ENCODE measurements at regions not wholly inside any gene's neighbourhood (a gene's known extent, or its start where the extent isn't known, plus 50 kb on each side); places are given as distances from the start of the nearest gene placed in this dataset.

DNA sequence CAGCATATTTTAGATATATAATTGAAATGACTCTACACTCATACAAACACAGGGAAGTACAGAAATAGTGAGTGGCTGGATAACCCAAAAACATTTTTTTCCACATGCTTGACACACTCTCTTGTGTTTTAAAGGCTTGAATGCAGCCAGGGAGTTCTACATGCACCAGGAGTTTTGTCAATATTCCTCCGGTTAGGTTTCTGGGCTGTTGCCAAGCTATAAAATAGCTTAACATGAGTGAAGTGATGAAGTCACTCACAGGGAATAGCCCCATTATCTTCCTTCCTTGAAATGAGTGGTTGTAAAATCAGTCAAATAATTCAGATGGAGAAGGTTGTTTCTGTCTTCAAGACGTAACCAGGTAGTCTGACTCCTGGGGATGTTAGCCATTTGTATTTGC is 582.7 kb downstream of the SLC6A15 start:
- H3K27me3 Mint-ChIP-seq: no peaks in the 10 kb centered on the region
- ChIA-PET CTCF (no interaction called here), POLR2A (no interaction called here)
- no peaks in the 10 kb centered on the region for H3K36me3 Mint-ChIP-seq (ENCODE audit: low read depth)
- no peaks in the 10 kb centered on the region for H3K4me1 Mint-ChIP-seq
- no peak for DNase-seq
- H3K27ac Mint-ChIP-seq: no peak overlapping the region
- H3K9me3 Mint-ChIP-seq: peaks cover 3% of the 10 kb centered on the region
- no peak overlapping the region for H3K4me3 Mint-ChIP-seq

DNA sequence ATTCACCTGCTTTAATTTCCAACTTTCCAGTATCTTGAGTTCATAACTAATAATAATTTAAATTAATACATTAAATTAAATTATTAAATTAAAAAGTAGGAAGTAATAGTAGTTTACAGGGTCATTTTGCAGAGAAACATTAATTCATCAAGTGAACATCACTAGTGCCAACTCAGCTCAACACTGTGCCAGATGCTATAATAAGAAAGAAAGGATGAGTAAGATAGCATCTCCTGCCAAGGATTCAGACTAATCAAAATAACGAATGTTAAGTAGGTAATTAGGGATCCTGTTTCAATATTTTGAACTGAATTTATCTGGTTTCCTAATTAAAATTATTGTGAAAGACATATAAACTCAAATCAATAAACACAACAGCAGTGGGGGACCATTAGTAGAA is 596.7 kb downstream of the SLC6A15 start:
- Mint-ChIP-seq H3K4me1 (no peaks in the 10 kb centered on the region), H3K27me3 (no peaks in the 10 kb centered on the region), H3K27ac (no peak overlapping the region), H3K9me3 (peaks cover 6% of the 10 kb centered on the region), H3K4me3 (no peak overlapping the region), H3K36me3 (ENCODE audit: low read depth) (no peaks in the 10 kb centered on the region)
- ChIA-PET POLR2A (no interaction called here), CTCF (interaction anchor here (0.7 kb wide), 1 partner anchor 1614 kb away, joined by 5 read pairs; no protein-coding TSS in a partner anchor)
- DNase-seq: no peak

DNA sequence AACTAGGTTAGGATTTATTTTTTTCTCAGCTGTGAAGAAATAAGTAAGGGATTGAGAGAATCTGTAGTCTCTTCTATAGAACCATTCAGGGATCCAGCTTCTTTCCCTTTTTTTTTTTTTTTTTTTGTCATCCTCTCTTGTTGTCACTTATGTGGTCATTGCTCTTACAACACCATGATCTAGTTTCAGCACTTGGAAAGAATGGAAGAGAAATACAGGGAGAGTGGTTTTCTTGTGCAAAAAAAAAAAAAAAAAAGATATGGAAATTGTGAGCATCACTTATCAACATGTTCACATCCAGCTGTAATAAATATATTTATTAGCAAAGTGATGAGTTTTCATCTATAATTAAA is 599.3 kb downstream of the SLC6A15 start:
- peaks cover 6% of the 10 kb centered on the region for H3K9me3 Mint-ChIP-seq
- H3K36me3 Mint-ChIP-seq (ENCODE audit: low read depth): no peaks in the 10 kb centered on the region
- H3K4me1 Mint-ChIP-seq: no peaks in the 10 kb centered on the region
- H3K27me3 Mint-ChIP-seq: no peaks in the 10 kb centered on the region
- ChIA-PET POLR2A (no interaction called here), CTCF (no interaction called here)
- H3K4me3 Mint-ChIP-seq: no peak overlapping the region
- H3K27ac Mint-ChIP-seq: no peak overlapping the region
- no peak for DNase-seq

DNA sequence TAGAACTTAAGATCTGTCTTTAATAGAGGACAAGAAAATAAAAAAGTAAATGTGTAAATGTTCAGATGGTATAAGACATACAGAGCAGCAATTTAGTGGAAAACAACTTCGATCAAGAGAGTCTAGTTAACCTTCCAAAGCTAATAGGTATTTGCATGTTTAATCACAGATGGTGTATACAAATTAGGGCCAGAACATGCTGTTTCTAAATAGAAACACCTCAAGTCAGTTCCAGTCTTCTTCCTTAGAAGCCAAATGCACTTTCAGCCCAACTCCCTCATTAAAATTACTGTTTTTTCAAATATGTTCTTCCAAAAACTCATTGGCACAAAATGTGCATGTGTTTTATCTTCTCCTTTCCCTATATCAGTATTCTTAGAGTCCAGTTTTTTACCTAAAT is 604.4 kb downstream of the SLC6A15 start:
- H3K27ac Mint-ChIP-seq: no peak overlapping the region
- no peaks in the 10 kb centered on the region for H3K4me1 Mint-ChIP-seq
- ChIA-PET POLR2A (no interaction called here), CTCF (no interaction called here)
- H3K36me3 Mint-ChIP-seq (ENCODE audit: low read depth): no peaks in the 10 kb centered on the region
- DNase-seq: no peak
- no peak overlapping the region for H3K4me3 Mint-ChIP-seq
- H3K27me3 Mint-ChIP-seq: no peaks in the 10 kb centered on the region
- H3K9me3 Mint-ChIP-seq: peaks cover 4% of the 10 kb centered on the region

DNA sequence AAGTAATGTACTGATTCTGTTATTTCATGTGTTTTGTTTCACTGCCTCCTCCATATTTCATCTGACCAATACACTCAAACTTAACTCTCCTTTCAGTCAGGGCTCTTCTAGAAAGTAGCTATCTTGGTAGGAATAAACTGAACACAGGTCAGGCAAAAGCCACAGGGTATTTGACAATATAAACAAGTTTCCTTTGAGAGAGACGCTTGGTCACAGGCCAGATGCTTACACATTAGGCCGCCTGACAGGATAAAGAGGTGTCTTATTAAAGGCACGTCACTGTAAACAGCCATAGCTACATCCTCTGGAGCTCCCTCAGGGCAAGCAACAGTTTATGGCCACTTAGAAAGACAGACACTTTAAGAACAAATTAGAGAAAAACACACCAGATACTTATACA is 607.5 kb downstream of the SLC6A15 start:
- DNase-seq: no peak
- Mint-ChIP-seq H3K27me3 (no peaks in the 10 kb centered on the region), H3K27ac (no peak overlapping the region), H3K4me3 (no peak overlapping the region), H3K9me3 (no peaks in the 10 kb centered on the region), H3K36me3 (ENCODE audit: low read depth) (no peaks in the 10 kb centered on the region), H3K4me1 (no peaks in the 10 kb centered on the region)
- ChIA-PET POLR2A (no interaction called here), CTCF (no interaction called here)

DNA sequence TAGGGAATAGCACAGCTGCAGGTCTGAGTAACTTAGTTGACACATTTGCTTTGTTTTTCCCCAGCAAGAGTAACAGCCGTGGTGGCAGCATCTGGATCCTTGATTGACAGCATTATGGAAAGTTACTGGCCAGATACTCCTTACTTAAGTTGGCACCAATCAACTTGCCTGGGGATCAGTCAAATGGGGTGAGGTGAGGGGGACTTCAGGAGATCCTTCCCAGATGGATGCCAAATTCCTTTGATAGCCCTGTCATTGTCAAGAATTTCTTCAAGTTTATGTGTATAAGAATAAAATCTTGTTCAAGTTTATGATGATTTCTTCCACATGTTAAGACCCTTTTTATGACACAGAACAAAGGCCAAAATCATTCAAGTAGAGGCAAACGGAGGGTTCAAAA is 618.4 kb downstream of the SLC6A15 start:
- Mint-ChIP-seq H3K9me3 (no peaks in the 10 kb centered on the region), H3K27ac (no peak overlapping the region), H3K36me3 (ENCODE audit: low read depth) (no peaks in the 10 kb centered on the region), H3K4me1 (no peaks in the 10 kb centered on the region), H3K4me3 (no peak overlapping the region), H3K27me3 (no peaks in the 10 kb centered on the region)
- ChIA-PET POLR2A (no interaction called here), CTCF (no interaction called here)
- DNase-seq: no peak

DNA sequence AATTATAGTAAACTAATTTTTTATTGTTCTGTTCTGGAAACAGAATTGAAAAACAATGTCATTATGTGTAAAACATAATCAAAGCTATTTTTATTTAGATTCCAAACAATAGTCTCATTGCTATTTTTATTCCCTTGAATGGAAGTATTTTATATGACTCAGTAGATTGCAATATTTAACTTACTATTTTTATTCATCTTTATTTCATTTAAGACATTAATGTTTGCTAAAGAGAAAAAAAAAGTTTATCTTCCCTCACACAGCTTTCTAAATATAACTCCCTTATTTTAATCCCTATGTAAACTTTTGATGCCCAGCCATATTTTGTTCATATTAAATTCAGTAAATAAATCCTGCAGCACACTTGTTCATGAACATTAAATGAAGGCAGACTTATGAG is 622.4 kb downstream of the SLC6A15 start:
- no peaks in the 10 kb centered on the region for H3K27me3 Mint-ChIP-seq
- H3K36me3 Mint-ChIP-seq (ENCODE audit: low read depth): no peaks in the 10 kb centered on the region
- POLR2A ChIA-PET: no interaction called here
- H3K4me1 Mint-ChIP-seq: no peaks in the 10 kb centered on the region
- no peak overlapping the region for H3K4me3 Mint-ChIP-seq
- H3K27ac Mint-ChIP-seq: no peak overlapping the region
- H3K9me3 Mint-ChIP-seq: no peaks in the 10 kb centered on the region
- CTCF ChIA-PET: no interaction called here
- DNase-seq: no peak

DNA sequence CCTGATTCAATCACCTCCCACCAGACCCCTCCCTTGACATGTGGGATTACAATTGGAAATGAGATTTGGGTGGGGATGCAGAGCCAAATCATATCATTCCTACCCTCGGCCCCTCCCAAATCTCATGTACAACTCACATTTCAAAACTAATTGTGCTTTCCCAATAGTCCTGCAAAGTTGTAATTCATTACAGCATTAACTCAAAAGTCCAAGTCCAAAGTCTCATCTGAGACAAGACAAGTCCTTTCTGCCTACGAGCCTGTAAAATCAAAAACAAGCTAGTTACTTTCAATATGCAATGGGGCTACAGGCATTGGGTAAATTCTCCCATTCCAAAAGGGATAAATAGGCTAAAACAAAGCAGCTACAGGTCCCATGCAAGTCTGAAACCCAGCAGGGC is 634.6 kb downstream of the SLC6A15 start:
- peaks cover 5% of the 10 kb centered on the region for H3K9me3 Mint-ChIP-seq
- ChIA-PET POLR2A (no interaction called here), CTCF (no interaction called here)
- H3K27ac Mint-ChIP-seq: no peak overlapping the region
- H3K27me3 Mint-ChIP-seq: no peaks in the 10 kb centered on the region
- no peaks in the 10 kb centered on the region for H3K36me3 Mint-ChIP-seq (ENCODE audit: low read depth)
- H3K4me1 Mint-ChIP-seq: no peaks in the 10 kb centered on the region
- no peak for DNase-seq
- H3K4me3 Mint-ChIP-seq: no peak overlapping the region

DNA sequence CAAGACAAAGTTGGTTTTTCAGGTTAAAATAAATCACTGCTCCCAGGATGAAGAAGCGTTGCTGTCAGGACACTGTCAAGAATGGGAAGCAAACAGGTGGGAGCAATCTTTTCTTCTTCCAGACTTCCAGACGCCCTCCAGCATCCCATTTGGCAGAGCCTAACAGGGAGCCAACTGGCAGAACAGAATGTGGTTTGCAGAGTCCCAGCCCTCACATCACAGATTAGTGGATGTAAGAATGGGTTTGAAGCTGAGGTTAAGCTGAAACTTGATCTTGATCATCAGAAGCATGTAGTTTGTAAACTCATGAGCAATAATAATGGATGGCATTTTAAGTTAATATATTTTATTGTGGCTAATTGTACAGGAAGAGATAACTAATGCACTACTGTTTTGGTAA is 636.4 kb downstream of the SLC6A15 start:
- H3K4me1 Mint-ChIP-seq: no peaks in the 10 kb centered on the region
- H3K27me3 Mint-ChIP-seq: no peaks in the 10 kb centered on the region
- DNase-seq: no peak
- ChIA-PET POLR2A (no interaction called here), CTCF (no interaction called here)
- H3K27ac Mint-ChIP-seq: no peak overlapping the region
- no peak overlapping the region for H3K4me3 Mint-ChIP-seq
- H3K9me3 Mint-ChIP-seq: peaks cover 10% of the 10 kb centered on the region
- H3K36me3 Mint-ChIP-seq (ENCODE audit: low read depth): no peaks in the 10 kb centered on the region

DNA sequence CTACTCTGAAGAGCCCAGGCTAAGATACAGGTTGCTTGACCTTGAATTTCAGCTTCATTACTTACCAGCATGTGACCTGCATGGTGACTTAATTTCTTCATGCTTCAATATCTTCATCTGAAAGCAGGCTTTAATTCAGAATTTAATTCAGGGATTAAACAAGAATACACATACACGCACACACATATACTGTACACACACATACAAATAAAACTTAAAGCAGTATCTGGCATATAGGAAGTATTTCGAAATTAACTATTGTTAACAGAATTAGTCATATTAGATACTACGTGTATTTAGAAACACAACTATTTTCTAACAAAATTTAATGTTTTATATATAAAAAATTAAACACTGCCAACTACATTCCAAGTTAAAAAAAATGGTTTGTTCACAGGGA is 640.3 kb downstream of the SLC6A15 start:
- POLR2A ChIA-PET: no interaction called here
- H3K27ac Mint-ChIP-seq: no peak overlapping the region
- no peak for DNase-seq
- H3K36me3 Mint-ChIP-seq (ENCODE audit: low read depth): no peaks in the 10 kb centered on the region
- no peak overlapping the region for H3K4me3 Mint-ChIP-seq
- CTCF ChIA-PET: interaction anchor here (0.7 kb wide), 1 partner anchor 1522 kb away, joined by 3 read pairs; no protein-coding TSS in a partner anchor
- H3K4me1 Mint-ChIP-seq: no peaks in the 10 kb centered on the region
- H3K27me3 Mint-ChIP-seq: no peaks in the 10 kb centered on the region
- H3K9me3 Mint-ChIP-seq: peaks cover 8% of the 10 kb centered on the region

DNA sequence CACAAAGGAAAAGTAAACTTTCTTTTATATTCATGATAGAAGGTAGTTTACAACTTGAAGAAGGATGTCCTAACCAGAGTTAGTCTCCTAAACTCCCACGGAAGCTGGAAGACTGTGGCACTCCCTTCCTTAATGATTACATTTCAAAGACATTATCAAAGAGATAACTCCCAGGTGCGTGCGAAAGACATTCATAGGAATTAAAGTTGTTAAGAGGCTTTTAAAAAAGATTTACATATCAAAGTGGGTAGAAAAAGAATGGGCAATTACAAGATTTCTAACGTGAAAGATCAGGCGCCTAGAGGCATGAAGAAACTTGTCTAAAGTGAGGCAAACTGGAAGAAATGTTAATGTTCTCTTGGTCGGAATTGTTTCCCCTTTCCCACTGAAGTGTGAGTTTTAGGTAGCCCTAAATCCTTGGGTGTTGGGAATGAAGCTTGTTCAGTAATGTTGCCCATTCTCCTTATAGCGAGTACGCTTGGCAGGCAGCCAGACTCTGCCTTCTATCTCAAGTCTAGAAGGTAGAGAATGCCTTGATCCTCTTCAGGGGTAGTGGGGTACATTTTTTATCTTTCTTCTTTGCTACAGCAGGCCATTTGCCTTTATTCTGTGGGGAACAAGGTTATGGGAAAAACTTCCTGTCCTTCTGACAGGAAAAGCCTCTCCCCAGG is 642.0 kb downstream of the SLC6A15 start:
- POLR2A ChIA-PET: no interaction called here
- no peak overlapping the region for H3K27ac Mint-ChIP-seq
- no peak overlapping the region for H3K4me3 Mint-ChIP-seq
- DNase-seq: no peak
- CTCF ChIA-PET: no interaction called here
- H3K9me3 Mint-ChIP-seq: peaks cover 4% of the 10 kb centered on the region
- no peaks in the 10 kb centered on the region for H3K4me1 Mint-ChIP-seq
- no peaks in the 10 kb centered on the region for H3K27me3 Mint-ChIP-seq
- no peaks in the 10 kb centered on the region for H3K36me3 Mint-ChIP-seq (ENCODE audit: low read depth)

DNA sequence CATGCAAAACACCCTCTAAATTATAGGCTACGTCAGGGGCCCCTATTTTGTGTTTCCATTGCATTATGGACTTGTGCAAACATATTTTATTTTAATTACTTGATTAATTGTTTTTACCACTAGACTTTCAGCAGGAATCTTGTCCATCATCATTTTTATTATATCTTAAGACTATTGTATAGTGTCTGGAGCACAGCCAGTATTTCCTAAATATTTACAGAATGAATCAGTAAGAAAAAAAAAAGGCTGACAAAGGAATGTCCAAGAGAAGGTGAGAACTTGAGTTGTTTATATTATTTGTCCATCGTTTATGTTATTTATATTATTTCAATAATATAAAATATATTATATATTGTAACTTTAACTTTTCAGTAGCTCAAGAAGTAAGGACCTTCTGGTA is 664.7 kb downstream of the SLC6A15 start:
- no peak overlapping the region for H3K27ac Mint-ChIP-seq
- H3K27me3 Mint-ChIP-seq: no peaks in the 10 kb centered on the region
- no peaks in the 10 kb centered on the region for H3K36me3 Mint-ChIP-seq (ENCODE audit: low read depth)
- no peaks in the 10 kb centered on the region for H3K4me1 Mint-ChIP-seq
- ChIA-PET POLR2A (no interaction called here), CTCF (no interaction called here)
- DNase-seq: no peak
- peaks cover 2% of the 10 kb centered on the region for H3K9me3 Mint-ChIP-seq
- no peak overlapping the region for H3K4me3 Mint-ChIP-seq

DNA sequence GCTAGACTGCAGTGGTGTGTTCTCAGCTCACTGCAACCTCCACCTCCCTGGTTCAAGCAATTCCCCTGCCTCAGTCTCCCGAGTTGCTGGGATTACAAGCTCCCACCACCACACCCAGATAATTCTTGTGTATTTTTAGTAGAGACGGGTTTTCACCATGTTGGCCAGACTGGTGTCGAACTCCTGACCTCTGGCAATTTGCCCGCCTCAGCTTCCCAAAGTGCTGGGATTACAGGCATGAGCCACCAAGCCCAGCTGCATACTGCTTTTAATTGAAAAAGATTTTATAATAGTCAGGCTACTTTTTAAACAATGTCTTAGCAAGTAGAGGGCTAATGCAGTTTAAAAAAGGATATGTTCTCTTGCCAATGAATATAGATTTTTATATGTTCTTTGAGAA is 668.9 kb downstream of the SLC6A15 start:
- ChIA-PET POLR2A (no interaction called here), CTCF (no interaction called here)
- no peak overlapping the region for H3K27ac Mint-ChIP-seq

DNA sequence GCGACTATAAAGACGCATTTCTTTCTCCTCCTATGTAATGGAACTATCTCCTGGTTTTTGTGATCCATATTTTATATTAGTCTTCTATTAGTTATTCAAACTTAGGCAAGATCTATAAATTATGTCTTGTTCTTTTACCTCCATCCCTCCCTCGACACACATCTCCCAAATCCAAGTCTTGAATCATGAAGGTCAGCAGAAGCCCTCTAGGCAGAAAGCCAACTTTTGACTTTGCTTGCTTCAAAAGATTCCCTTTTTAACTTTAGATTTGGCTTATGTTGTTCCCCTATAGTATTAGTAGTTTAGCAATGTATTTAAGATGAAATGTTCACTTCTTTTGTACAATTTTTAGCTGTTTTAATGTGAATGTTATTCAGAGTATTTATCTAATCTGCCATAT is 689.8 kb downstream of the SLC6A15 start:
- H3K4me1 Mint-ChIP-seq: no peaks in the 10 kb centered on the region
- DNase-seq: no peak
- POLR2A ChIA-PET: no interaction called here
- CTCF ChIA-PET: no interaction called here
- no peak overlapping the region for H3K27ac Mint-ChIP-seq
- no peaks in the 10 kb centered on the region for H3K36me3 Mint-ChIP-seq (ENCODE audit: low read depth)
- H3K27me3 Mint-ChIP-seq: no peaks in the 10 kb centered on the region
- H3K4me3 Mint-ChIP-seq: no peak overlapping the region
- H3K9me3 Mint-ChIP-seq: no peaks in the 10 kb centered on the region

More for the DNA sequence above, 668.9 kb downstream of the SLC6A15 start:
- DNase-seq: no peak
- Mint-ChIP-seq H3K4me3 (no peak overlapping the region), H3K27me3 (no peaks in the 10 kb centered on the region), H3K9me3 (peaks cover 5% of the 10 kb centered on the region), H3K36me3 (ENCODE audit: low read depth) (no peaks in the 10 kb centered on the region), H3K4me1 (no peaks in the 10 kb centered on the region)

DNA sequence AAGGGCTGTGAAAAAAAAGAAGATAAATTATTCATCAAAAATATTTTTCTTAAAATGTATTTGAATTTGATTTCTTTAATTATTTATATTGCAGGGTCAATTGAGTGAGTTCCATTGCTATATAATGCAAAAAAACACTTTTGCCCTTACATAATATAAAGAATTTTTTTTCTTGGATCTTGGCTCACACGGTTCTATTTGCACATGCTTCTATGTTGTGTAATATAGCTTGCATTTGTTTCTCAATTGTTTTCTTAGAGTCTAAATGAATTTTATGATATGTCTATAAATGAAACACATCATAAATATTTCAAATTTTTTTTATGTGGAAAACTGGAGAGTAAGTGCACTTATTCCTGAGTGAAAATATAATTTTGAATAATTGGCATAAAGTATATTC is 694.2 kb downstream of the SLC6A15 start:
- H3K36me3 Mint-ChIP-seq (ENCODE audit: low read depth): no peaks in the 10 kb centered on the region
- DNase-seq: no peak
- no peak overlapping the region for H3K4me3 Mint-ChIP-seq
- H3K27me3 Mint-ChIP-seq: no peaks in the 10 kb centered on the region
- H3K9me3 Mint-ChIP-seq: peaks cover 2% of the 10 kb centered on the region
- CTCF ChIA-PET: no interaction called here
- no peaks in the 10 kb centered on the region for H3K4me1 Mint-ChIP-seq
- POLR2A ChIA-PET: no interaction called here
- H3K27ac Mint-ChIP-seq: no peak overlapping the region

Measured in activated CD4-positive, alpha-beta memory T cell treated with anti-CD3 and anti-CD28 coated beads, Interleukin-2, amount 10 ng/mL, durations not matched to agents 7 days and 5 days (primary cell).